Inflammatory macrophage (primary cell): ENCODE measurements at regions not wholly inside any gene's neighbourhood (a gene's known extent, or its start where the extent isn't known, plus 50 kb on each side); places are given as distances from the start of the nearest gene placed in this dataset.

Source experiments
- DNase-seq, 2 donors: peaks; one replicate each; pipeline ENCODE4 v3.0.0-alpha.2; 2020 to 2022

DNA sequence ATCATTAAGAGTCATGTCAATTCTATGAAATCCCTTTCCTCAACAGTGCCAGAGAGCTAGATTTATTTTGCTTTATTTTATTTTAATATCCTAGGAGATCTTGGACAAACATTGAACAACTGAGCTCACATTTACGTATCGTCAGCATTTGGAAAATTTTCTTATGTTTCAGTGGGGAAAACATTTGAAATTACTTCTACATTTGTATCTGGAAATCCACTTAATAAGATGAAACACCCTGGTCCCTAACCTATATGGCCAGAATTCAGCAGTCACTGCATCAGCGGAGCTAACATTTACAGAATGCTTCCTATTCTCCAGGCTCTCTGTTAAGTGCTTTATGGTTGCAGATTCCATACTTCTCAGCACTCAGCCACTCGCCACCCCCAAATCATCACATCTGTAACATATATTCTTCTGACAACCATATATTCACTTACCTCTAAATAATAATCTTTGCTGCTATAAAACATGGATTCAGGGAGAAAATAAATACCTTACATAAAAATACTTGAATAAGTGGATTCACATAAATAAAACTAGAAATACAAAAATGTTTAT, 773.9 kb downstream of the JRKL start:
- DNase-seq, result no peak

DNA sequence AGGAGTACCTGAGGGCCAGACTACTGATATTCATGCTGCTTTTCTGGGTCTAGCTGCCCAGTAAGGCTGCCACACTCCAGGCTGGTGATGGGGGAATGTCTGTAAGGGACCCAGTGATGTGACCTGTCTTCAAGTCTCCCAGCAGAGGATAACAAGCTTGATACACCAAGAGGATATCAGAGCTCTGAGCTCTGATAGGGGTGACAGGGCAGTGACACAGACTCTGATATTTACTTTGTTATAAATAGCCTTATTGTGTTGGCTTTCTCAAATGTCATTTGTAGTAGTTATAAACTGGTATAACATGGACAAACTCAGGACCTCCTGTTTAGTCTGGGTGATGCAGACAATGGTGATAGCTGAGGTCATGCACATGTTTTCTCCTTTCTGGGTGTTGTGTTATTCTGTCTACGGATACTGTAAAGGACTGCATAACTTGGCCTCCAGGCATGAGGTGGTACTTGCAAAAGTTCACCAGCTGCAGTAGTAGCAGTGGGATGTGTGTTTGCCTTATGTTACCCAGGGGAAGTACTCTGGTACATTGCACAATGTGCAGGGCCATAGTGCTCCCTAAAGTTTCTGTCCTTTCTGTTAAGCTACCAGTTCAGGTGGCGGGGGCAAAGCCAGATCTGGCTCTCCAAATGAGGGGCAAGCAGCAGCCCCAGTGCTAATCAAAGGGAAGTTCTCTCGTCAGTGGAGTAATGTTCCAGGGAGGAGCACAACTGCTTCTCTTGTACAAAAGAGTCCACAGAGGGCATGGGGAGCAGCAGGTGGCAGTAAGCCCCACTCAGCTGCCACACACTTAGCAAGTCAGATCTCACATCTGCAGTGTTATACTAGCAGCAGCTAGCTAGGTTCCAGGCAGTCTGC, 812.2 kb downstream of the JRKL start:
- DNase-seq, result no peak

DNA sequence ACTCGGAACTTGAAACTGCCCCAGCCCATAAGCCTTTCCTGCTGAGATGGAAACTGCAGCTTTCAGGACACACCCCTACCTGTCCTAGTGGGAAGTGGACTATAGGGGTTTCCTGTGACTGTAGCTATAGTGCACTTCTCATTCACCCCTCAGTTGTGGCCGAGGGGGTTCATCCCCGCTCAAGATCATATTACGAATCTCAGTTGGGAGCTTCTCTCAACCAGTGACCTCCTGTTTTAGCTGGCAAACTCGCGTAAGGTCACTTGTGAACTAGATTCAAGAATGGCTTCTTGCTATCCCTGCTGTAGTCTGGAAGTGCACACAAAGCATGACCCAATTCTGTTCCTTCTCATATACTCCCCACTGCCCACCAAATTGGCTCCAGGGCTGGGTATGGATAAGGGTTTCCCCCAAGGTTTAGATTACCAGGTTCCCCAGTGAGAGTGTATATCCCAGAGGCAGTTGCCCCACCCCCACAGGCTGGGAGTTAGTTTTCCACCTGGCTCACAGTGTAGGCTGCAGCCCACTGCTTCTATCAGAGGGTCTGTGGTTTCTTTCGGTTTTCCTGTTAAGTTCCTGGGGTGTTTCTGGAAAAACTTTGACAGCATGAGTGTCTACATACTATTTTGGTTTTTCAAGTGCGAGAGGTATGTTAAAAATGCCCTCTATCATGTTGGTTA, 812.9 kb downstream of the JRKL start:
- DNase-seq, result no peak

DNA sequence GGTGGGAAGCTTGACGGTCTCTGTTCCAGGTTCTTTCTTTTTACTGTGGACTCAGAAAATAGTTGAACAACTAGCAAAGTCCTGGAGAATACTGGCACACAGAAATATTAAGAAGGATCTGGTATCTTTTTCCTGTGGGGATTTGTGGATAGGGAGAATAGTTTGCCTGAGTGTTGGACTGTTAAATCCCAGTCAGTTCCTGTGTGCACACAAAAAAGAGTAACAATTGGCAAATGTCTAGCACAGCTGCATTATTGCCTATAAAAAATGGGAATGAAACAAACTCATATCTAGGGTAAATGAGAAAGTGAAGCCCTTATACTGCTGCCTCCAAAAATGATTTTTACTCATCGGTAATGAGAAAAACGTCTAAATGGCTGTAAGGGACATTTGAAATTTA, 828.2 kb downstream of the JRKL start:
- DNase-seq, result no peak

DNA sequence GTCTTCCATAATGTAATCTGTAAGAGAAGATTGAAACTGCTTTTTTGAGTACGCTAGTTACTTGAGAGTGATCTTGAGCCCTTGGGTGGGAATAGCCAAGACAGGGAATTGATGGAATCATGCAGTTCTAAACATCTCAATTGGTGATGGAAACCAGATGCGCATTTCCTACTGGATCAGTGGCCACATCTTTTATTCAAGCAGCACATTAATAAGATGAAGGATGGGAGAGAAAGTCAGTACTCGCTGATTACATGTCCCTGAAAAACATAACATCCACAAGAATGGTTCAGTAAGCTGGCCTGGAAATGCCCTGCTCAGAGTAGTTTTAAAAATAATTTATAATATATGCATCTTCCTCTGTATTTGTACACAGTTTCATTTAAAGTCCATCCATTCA, 833.8 kb downstream of the JRKL start:
- DNase-seq, result no peak

DNA sequence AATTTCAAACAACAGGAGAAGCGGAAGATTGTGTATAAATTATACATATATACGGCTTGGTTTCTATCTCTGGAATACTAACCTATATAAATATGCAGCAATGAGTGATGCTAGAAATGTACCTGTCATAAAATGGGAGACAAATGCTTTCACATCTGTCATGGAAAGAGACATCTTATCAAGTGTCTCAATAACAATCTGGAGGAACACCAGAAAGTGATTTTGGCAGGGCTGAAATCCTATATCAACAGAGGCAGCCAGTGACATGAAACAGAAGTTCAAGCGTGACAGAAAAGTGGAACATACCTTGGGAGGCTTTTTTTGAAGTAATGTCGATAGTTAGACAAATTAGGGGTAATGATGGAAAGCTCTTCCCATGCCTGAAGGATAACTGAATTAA, 834.6 kb downstream of the JRKL start:
- no peak for DNase-seq

DNA sequence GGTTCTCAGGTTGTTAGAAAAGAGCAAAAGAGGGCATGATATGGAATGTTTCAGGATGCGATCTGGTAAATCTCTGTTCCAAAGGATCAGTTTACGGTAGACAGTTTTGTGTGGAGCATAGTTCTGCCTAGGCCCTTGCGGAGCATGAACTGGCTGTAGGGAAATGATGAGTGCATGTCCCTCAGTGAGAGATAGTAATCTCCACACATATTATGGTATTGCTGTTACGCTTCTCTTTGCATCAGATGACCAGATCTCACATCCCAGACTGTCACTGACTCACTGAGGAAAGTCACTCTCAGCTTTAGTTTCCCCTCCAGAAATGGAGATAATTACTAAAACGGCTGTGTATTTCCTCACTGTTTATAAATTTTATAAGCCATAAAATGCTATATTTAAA, 836.0 kb downstream of the JRKL start:
- DNase-seq, result no peak

DNA sequence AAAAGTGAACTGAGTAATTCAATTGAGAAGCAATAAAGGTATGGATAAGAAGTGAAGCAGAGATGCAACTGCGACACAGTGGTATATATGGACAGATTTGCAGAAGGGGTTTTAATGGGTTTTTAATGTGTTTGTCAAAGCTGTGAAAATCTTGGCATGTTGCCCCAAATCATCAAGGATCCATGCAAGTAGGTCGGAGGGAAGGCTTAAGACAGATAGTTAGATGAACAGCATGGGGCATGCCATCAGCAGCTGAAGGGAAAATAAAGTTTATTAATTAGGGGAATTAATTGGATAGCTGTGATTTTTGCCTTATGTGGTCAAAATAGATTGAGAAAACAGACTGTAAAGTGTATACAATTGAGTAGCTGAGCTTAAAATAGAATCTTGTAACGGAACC, 840.1 kb downstream of the JRKL start:
- no peak for DNase-seq

DNA sequence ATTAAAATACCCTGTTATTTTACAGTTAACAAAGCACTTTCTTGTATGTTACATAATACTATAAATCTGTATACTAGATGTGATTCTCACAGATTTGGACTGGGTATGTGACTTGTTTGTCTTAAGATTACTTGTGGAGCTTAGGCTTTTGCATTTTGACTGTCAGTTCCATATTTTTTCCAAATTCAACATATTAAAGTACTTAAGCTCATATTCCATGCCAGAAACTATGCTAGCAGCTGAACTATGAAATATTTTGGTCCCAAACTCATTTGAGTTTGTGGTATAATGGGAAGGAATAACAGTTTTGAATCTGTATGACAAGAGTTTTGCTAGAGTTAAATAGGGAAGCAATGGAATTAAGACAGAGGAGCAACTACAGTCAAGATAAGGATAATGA, 841.4 kb downstream of the JRKL start:
- DNase-seq, result no peak

DNA sequence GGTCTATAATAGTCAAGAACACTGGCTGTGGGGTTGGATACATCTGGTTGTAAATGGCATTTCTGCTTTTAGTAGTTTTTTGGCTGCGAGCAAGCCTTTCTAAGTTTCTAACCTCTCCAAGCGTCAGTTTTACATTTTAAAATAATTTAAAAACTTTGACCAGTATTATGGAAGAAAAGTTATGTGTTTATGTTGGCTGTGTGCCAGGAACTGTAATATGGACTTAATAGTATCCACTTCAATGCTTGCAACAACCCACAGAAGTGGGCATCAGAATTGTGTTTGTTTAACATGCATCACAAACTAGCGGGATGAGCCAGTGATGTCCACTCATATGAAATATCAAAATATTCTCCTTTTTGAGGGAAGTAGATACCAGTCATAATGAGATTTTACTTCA, 844.2 kb downstream of the JRKL start:
- DNase-seq, result no peak

DNA sequence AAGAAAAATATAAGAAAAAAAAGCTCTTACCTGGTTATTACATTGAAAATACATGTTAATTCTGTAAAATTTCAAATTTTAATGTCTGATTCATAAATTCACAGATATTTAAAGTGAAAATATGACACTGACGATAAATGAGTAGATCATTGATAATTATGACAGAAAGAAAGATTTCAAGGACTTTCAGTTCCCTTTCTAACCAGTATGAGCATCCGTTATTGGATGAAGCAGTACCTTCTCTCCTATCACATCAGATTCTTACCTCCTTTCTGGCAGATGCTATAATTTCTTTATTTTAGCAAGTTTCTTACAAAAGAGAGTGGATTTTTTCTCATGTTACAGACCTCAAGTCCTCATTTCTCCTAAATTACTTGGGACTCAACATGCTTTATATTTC, 847.3 kb downstream of the JRKL start:
- no peak for DNase-seq

DNA sequence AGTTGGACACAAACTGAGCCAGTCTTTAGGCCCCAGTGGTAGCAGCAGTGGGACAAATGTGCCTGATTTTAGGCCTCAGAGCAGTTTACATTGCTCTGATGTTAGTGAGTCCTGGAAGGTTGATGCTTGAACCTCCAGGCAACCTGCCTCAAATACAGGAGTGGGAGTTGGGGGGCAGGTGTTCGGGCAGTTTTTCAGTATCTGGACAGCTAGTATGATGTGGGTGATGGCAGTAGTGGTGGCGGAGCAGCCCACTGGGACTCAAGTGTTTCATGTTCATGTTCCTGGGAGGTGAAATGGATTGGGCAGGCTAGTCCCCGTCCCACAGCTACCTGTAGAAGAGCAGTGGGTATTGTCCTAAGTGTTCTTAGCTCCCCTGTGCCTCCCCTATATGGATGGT, 857.8 kb downstream of the JRKL start:
- no peak for DNase-seq

DNA sequence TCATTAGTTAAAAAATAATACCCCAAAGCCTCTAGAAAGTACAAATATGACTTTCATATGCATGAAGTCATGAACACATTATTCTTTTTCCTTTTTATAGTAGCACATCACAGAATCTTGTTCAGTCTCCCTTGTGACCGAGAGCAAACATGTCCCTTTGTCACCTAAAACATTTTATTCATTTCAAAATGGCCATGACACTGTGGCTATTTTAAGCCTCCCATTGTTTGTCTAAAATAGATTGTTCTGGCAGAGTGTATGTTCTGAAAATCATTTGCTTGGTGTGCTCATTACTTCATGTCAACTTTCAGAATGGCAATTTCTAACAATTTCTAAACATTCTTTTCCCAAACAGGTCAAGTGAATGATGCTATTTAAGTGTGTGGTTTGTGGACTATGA, 865.0 kb downstream of the JRKL start:
- no peak for DNase-seq

DNA sequence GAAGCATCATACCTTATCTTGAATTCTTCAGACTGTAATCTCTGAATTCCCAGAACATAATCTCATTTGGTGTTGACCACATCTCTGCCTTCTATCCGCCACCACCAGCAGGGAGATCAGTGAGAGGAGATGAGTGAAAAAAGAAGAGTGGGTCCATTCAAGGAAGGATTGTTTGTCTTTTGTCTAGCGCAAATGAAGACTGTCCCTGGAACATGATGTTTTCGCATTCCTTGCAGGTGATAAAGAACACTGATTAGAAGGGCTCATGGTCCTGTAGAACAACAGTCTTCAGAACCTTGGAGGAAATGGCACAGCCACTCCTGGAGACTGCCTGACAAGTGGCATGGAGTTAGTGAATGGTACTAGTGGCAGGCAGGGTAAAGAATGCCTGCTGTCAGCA, 869.6 kb downstream of the JRKL start:
- DNase-seq, result no peak

DNA sequence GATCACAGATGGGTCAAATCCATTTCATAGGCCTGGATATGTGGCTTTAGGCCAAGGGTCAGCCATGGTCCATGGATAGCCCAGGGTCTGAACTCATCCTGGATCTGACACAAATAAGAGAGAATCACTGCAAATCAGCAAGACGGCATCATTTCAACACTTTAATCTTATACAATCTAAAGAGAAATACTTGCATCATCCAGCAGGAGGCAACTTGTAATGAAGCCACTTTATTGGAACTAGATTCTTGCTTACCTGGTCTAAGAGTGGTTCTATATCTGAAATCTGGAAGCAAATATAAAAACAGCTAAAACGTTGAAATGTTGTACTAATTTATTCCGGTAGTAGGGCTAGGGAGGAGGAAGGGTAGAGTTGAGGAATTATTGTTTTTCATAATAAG, 870.1 kb downstream of the JRKL start:
- DNase-seq, result no peak

DNA sequence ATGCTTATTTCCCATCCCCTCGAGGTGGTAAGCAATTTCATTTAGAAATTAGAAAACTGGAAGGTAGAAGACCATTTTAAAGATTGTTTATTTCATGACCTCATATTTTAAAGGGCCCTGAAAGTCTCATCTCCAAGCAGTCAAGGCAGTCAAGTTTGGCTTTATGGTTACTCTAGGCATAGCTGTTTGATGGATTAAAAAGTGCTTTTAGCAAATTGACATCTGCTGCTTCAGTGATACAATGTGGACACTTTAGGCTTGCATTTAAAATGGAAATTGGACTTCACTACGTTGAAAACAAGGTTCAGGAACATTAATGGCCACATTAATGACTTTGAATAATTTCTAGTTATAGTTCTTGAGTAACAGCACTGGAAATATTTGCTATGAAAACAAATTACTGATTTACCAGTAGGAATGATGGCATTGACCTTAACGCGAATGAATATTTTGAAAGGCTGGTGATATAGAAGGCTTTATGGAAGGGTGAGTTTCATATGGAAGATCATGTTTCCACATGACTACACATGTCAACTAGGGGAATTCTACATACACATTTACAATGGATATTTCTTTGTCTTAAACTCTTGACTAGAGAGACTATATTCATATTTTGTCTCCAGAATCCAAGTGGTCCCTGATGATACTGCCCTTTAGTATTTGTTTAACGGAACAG, 873.5 kb downstream of the JRKL start:
- no peak for DNase-seq

DNA sequence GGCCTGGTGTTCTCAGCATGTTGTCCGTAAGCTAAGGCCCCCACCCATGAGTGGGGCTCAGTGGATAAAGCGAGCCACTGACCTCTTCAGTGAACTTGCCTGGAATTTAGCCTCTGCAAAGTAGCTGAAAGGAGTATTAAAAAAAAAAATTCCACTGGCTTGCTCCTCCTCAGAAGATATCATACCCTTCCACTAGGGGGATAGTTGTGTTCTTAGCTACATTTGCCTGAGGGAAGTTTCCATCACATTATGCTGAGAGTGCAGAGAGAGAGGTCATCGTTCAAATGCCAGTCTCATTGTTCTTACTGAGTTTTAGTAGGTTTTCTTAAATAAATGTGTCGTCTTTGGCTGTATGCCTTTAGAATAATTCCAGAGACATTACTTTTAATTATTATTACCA, 879.7 kb downstream of the JRKL start:
- DNase-seq, result no peak

DNA sequence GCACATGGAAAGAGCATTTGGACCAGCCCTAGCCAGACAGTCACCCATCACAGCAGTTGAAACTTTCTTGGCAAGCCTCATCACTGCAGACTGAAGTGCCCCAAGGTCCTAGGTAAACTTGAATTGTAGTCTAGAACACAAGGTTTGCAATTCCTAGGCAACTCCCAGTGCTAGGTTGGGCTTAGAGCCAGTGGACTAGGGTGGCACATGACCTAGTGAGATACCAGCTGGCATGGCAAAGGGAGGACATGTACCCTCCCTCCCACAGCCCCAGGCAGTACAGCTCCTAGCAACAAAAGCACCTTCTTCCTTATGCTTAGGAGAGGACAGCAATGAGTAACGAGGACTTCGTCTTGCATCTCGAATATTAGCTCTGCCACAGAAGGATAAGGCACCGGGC, 889.5 kb downstream of the JRKL start:
- DNase-seq, result no peak

DNA sequence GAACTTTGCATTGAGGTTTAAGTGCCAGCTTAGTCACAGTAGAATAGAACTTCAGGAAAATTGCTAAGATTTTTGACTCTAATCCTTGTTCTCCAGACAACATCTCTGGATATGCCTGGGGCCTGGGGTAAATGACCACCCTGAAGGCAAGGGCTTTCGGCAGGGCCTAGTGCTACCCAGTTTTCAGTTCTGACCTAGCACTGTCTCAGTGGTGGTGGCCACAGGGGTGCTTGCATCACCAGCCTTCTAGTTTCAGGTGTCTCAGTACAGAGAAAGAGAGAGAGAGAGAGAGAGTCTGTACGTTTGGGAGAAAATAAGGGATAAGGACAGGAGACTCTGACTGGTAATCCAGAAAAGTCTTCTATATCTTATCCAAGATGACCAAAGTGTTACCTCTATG, 890.5 kb downstream of the JRKL start:
- no peak for DNase-seq

DNA sequence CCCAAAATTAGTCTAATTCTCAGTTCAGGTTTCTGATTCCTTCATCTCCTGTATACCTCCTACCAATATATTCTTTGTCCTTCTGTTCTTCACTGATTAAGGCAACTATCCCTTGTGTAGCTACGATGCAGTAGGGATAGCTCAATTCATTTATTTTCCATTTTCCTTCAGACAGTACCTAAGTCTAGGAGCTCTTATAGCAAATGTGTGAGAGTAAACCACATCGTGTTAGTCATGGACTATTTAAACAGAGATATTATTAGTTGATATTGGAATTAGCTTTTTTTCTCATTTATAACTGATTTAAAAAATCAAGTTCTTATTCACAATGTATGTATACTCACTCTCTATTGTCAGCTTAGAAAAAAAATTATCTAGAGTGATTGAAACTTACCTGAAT, 900.0 kb downstream of the JRKL start:
- DNase-seq, result no peak

DNA sequence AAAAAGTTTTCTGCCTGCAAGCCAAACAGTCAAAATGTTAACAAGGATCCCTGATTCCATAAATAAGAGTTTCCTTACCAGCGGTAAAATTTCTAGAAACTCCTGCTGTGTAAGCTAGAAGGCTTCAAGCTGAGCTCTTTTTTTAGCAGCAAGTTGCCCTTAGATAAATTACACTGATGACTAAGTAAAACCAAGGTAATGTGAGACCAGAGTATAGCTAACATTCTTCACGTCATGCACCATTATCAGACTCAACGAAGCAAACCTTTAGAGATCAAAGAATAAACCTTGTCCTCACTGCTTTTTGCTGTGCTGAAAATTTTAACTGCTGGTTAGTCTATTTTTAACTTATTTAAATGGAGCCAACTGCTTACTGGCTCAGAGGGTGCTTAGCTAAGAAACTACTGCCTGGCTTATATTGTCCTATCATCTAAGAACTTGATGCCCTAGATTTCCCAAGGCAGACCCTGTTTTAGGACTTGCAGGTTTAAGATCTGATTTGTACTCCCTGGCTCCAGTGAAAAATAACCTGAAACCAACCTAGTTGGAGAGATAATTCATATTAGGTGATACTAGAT, 900.7 kb downstream of the JRKL start:
- no peak for DNase-seq

DNA sequence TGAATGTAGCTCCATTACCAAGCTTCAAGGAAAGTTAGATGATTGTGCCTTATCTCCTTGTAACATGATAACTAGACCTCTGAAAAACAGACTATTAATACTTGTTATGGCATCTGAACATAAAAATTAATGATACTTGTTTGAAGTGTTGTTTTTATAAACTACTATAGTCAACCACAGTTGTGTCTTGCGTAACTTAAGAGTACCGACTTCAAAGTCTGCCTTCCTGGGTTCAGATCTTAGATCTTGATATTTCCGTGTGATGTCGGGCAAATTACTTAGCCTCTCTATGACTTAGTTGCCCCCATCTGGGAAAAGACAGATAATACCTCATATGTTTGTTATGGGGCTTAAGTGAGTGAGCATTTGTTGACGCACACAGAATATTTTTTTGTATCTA, 906.5 kb downstream of the JRKL start:
- DNase-seq, result no peak

DNA sequence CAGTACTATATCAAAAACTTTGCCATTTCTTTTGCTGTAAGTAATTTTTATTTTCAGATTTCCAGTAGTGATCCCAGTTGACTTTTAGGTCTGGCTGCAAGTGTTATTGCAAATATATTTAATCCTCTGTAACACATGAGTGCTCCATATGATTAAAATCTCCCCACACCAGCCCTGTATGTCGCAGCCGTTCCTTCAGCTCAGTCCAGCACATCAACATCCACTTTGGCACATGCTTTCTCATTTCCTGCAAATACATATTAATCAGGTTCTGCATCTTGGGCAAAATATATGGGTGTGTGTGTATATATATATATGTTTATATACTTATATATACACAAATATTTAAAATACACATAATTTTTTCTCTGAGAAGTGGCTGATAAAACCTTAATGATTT, 919.5 kb downstream of the JRKL start:
- DNase-seq, result no peak
